HepG2 (cell line): ENCODE measurements at regions not wholly inside any gene's neighbourhood (a gene's known extent, or its start where the extent isn't known, plus 50 kb on each side); places are given as distances from the start of the nearest gene placed in this dataset.

Experiments used
- CCAR2 ChIP-seq: fragments of 200-400 bp; formaldehyde crosslinking; optimal IDR thresholded peaks from 2 replicates; pipeline ENCODE3; 2018; ENCODE audit warnings: low read depth, mild to moderate bottlenecking, low read length, moderate library complexity
- CREB1 ChIP-seq, 2 experiments: fragments of 450-650 bp in 1 of 2; IDR thresholded peaks; 2 replicates each; pipeline ENCODE4 v1.6.1; 2016 to 2017; ENCODE audit warnings: control low read depth in 1 of 2, mild to moderate bottlenecking in 1 of 2, missing compliant biosample characterization in 1 of 2, missing genetic modification characterization in 1 of 2
- DNMT1 ChIP-seq: sonication (generic); formaldehyde crosslinking; IDR thresholded peaks from 2 replicates; pipeline ENCODE4 v1.5.1; 2020; ENCODE audit warnings: mild to moderate bottlenecking, missing genetic modification reagents
- E2F5 ChIP-seq: sonication (generic); formaldehyde crosslinking; conservative IDR thresholded peaks from 2 replicates; pipeline ENCODE4 v1.4.0; 2020; ENCODE audit warnings: missing genetic modification reagents
- ESRRA ChIP-seq: sonication (generic); formaldehyde crosslinking; IDR thresholded peaks from 2 replicates; pipeline ENCODE4 v1.5.1; 2020; ENCODE audit warnings: mild to moderate bottlenecking, low read depth, missing genetic modification reagents
- FOXC1 ChIP-seq: sonication (generic); formaldehyde crosslinking; IDR thresholded peaks from 2 replicates; pipeline ENCODE4 v1.8.0; 2022; ENCODE audit warnings: mild to moderate bottlenecking, missing genetic modification reagents, borderline replicate concordance
- GLI4 ChIP-seq: sonication (generic); formaldehyde crosslinking; IDR thresholded peaks from 2 replicates; pipeline ENCODE4 v1.5.1; 2020; ENCODE audit warnings: missing genetic modification reagents, mild to moderate bottlenecking, moderate library complexity, borderline replicate concordance
- MIER3 ChIP-seq: IDR thresholded peaks from 2 replicates; pipeline ENCODE4 v1.6.1; 2016; ENCODE audit warnings: missing compliant biosample characterization, borderline replicate concordance
- MYPOP ChIP-seq: sonication (generic); formaldehyde crosslinking; IDR thresholded peaks from 2 replicates; pipeline ENCODE4 v1.8.1; 2023; ENCODE audit warnings: mild to moderate bottlenecking, moderate library complexity, missing genetic modification reagents
- NFE2L2 ChIP-seq: fragments of 150-350 bp; IDR thresholded peaks from 2 replicates; pipeline ENCODE4 v1.6.1; 2014; ENCODE audit warnings: low read length
- PAF1 ChIP-seq: IDR thresholded peaks from 2 replicates; pipeline ENCODE4 v1.6.1; 2016; ENCODE audit warnings: missing genetic modification reagents, missing compliant biosample characterization
- RELA ChIP-seq: sonication (generic); formaldehyde crosslinking; IDR thresholded peaks from 2 replicates; pipeline ENCODE4 v1.4.0; 2020; ENCODE audit warnings: missing genetic modification reagents
- RORA ChIP-seq: sonication (generic); formaldehyde crosslinking; IDR thresholded peaks from 2 replicates; pipeline ENCODE4 v1.5.0; 2020; ENCODE audit warnings: mild to moderate bottlenecking, missing genetic modification reagents, moderate library complexity
- ZFP1 ChIP-seq: IDR thresholded peaks from 2 replicates; pipeline ENCODE4 v1.6.1; 2016
- ZNF296 ChIP-seq: sonication (generic); formaldehyde crosslinking; conservative IDR thresholded peaks from 2 replicates; pipeline ENCODE4 v1.5.0; 2020; ENCODE audit warnings: mild to moderate bottlenecking, missing genetic modification reagents
- ZNF33B ChIP-seq: sonication (generic); formaldehyde crosslinking; IDR thresholded peaks from 2 replicates; pipeline ENCODE4 v1.5.1; 2020; ENCODE audit warnings: mild to moderate bottlenecking, missing genetic modification reagents
- ZNF737 ChIP-seq: sonication (generic); formaldehyde crosslinking; IDR thresholded peaks from 2 replicates; pipeline ENCODE4 v1.5.0; 2020; ENCODE audit warnings: missing genetic modification reagents, mild to moderate bottlenecking, borderline replicate concordance
- ZNF740 ChIP-seq: sonication (generic); formaldehyde crosslinking; IDR thresholded peaks from 2 replicates; pipeline ENCODE4 v1.4.0; 2020; ENCODE audit warnings: missing genetic modification reagents
- ZNF839 ChIP-seq: sonication (generic); formaldehyde crosslinking; IDR thresholded peaks from 2 replicates; pipeline ENCODE4 v1.4.0; 2020; ENCODE audit warnings: missing genetic modification reagents, mild to moderate bottlenecking, borderline replicate concordance
- TF ChIP-seq, protein P1 (sequence below), 2 experiments: fragments of 450-650 bp in 1 of 2; sonication (generic) in 1 of 2; formaldehyde crosslinking; IDR thresholded peaks; 2 replicates each; pipeline versions ENCODE4 v1.5.0 to v1.8.0; 2020 to 2022; ENCODE audit warnings: mild to moderate bottlenecking in 1 of 2, missing genetic modification reagents in 1 of 2
- TF ChIP-seq, protein P2 (sequence below): sonication (generic); formaldehyde crosslinking; IDR thresholded peaks from 2 replicates; pipeline ENCODE4 v1.4.0; 2020; ENCODE audit warnings: missing genetic modification reagents

DNA sequence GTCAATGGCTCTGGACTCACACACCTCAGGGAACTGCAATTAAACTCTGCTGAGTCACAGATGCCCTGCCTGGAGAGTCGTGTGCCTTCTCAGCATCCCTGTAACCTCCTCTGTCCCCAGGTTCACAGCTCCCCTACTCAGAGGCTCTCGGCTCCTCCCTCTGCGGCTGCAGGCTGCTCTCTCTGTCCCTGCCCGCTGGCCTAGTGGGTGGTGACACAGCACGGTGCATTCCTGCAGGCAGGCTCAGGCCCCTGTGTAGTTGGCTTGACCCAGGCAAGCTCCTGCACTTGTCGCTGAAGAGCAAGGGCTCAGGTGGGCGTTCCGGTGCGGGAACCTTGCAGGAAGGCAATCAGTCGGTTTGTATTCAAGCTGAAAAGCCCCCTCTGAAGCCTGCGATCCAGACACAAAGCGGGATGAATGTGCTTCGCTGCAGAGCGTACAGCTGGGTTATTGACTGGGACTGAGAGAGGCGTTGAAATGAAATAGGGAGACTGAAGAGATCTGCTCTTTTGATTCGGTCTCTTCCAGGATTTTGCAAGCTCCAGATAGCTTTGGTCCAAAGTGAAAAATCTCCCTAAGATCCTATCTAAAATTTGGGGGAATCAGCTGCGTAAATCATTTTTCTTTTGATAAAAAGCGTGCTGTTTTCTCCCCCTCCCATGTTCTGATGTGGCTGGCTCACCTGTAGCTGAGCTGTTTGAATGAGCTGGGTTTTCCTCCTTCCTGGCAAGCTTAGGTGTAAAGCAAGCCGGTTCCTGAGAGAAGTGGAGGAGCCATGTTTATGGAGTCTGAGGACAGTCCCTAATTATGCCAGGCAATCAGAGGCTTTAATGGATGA, 208.7 kb upstream of the PHYHIPL start (continued):
- TF ChIP-seq, protein P1, sequence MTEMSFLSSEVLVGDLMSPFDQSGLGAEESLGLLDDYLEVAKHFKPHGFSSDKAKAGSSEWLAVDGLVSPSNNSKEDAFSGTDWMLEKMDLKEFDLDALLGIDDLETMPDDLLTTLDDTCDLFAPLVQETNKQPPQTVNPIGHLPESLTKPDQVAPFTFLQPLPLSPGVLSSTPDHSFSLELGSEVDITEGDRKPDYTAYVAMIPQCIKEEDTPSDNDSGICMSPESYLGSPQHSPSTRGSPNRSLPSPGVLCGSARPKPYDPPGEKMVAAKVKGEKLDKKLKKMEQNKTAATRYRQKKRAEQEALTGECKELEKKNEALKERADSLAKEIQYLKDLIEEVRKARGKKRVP (CRISPR knock-in tag; IDR thresholded peaks at IDR 0.05), result no peak
- TF ChIP-seq CREB1 (IDR thresholded peaks at IDR 0.05) (no peak), CREB1 (CRISPR knock-in tag; IDR thresholded peaks at IDR 0.05) (no peak), PAF1 (CRISPR knock-in tag) (no peak), ZNF839 (CRISPR knock-in tag) (no peak), GLI4 (CRISPR knock-in tag) (no peak), MYPOP (CRISPR knock-in tag) (no peak), ESRRA (0 out of 2 replicates have a peak, but pooled peaks have one; percentile 59), RORA (no peak), MIER3 (CRISPR knock-in tag) (peak; percentile 66; the same call in 1 of the 2 replicates), RELA (CRISPR knock-in tag) (no peak), NFE2L2 (peak; percentile 85), ZNF33B (CRISPR knock-in tag) (no peak), ZNF296 (CRISPR knock-in tag) (no peak), ZNF737 (no peak), ZFP1 (CRISPR knock-in tag) (peak; percentile 47; the same call in 1 of the 2 replicates), FOXC1 (CRISPR knock-in tag) (no peak; the same call in 1 of the 2 replicates), ZNF740 (CRISPR knock-in tag) (no peak), CCAR2 (peak; percentile 44), E2F5 (CRISPR knock-in tag) (no peak), DNMT1 (CRISPR knock-in tag) (no peak)
- TF ChIP-seq, protein P2, sequence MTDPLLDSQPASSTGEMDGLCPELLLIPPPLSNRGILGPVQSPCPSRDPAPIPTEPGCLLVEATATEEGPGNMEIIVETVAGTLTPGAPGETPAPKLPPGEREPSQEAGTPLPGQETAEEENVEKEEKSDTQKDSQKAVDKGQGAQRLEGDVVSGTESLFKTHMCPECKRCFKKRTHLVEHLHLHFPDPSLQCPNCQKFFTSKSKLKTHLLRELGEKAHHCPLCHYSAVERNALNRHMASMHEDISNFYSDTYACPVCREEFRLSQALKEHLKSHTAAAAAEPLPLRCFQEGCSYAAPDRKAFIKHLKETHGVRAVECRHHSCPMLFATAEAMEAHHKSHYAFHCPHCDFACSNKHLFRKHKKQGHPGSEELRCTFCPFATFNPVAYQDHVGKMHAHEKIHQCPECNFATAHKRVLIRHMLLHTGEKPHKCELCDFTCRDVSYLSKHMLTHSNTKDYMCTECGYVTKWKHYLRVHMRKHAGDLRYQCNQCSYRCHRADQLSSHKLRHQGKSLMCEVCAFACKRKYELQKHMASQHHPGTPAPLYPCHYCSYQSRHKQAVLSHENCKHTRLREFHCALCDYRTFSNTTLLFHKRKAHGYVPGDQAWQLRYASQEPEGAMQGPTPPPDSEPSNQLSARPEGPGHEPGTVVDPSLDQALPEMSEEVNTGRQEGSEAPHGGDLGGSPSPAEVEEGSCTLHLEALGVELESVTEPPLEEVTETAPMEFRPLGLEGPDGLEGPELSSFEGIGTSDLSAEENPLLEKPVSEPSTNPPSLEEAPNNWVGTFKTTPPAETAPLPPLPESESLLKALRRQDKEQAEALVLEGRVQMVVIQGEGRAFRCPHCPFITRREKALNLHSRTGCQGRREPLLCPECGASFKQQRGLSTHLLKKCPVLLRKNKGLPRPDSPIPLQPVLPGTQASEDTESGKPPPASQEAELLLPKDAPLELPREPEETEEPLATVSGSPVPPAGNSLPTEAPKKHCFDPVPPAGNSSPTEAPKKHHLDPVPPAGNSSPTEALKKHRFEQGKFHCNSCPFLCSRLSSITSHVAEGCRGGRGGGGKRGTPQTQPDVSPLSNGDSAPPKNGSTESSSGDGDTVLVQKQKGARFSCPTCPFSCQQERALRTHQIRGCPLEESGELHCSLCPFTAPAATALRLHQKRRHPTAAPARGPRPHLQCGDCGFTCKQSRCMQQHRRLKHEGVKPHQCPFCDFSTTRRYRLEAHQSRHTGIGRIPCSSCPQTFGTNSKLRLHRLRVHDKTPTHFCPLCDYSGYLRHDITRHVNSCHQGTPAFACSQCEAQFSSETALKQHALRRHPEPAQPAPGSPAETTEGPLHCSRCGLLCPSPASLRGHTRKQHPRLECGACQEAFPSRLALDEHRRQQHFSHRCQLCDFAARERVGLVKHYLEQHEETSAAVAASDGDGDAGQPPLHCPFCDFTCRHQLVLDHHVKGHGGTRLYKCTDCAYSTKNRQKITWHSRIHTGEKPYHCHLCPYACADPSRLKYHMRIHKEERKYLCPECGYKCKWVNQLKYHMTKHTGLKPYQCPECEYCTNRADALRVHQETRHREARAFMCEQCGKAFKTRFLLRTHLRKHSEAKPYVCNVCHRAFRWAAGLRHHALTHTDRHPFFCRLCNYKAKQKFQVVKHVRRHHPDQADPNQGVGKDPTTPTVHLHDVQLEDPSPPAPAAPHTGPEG, result no peak
